HepG2 (cell line): ENCODE measurements at regions not wholly inside any gene's neighbourhood (a gene's known extent, or its start where the extent isn't known, plus 50 kb on each side); places are given as distances from the start of the nearest gene placed in this dataset.

Experiments
- AGO1 ChIP-seq: fragments of 200-400 bp; formaldehyde crosslinking; IDR thresholded peaks from 2 replicates; pipeline ENCODE4 v1.6.1; 2017; ENCODE audit warnings: mild to moderate bottlenecking, low read depth, low read length, moderate library complexity; ENCODE audit not compliant: poor library complexity, severe bottlenecking
- CTCF ChIP-seq: sonication (generic); formaldehyde crosslinking; IDR thresholded peaks from 2 replicates; pipeline ENCODE4 v1.5.0; 2020; ENCODE audit warnings: mild to moderate bottlenecking, missing genetic modification reagents, moderate library complexity
- ZNF350 ChIP-seq: sonication (generic); formaldehyde crosslinking; IDR thresholded peaks from 2 replicates; pipeline ENCODE4 v1.4.0; 2020; ENCODE audit warnings: mild to moderate bottlenecking, low read depth, missing genetic modification reagents, borderline replicate concordance
- ZNF777 ChIP-seq: sonication (generic); formaldehyde crosslinking; IDR thresholded peaks from 2 replicates; pipeline ENCODE4 v1.4.0; 2020; ENCODE audit warnings: missing genetic modification reagents

- TF ChIP-seq AGO1 (no peak), ZNF350 (CRISPR knock-in tag) (no peak), CTCF (no peak), ZNF777 (no peak)
Measured at GRCh38 chr5:28666110-28666509, 1627.7 kb upstream of the CDH9 start.
